ENCODE measurements at regions not wholly inside any gene's neighbourhood (a gene's known extent, or its start where the extent isn't known, plus 50 kb on each side); places are given as distances from the start of the nearest gene placed in this dataset.
"Not testable (repeated sequence)": the region's sequence is repeated elsewhere in the genome, so short reads cannot be mapped to it uniquely, and the experiment has no call there.

DNA sequence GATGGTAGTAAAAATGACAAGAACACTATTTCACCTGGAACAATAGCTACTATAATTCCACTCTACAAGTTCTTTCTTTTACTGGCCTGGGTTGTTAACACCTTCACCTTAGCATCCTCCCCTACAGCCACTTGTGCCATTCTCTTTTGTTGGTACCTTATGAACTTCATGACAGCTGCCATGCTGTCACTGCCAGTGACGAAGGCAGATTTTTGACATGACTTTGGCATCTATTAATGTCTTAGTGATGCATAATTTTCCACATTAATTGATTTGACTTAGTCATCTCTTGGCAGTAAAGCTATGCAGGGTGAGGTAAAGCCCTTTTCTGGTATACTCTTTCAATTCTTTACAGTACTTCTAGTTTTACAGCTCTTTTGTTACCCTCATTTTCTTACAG lies 207.9 kb downstream of the TANC2 start:
- DNase-seq (ENCODE audit: low read depth in 2 of 2): no peak

DNA sequence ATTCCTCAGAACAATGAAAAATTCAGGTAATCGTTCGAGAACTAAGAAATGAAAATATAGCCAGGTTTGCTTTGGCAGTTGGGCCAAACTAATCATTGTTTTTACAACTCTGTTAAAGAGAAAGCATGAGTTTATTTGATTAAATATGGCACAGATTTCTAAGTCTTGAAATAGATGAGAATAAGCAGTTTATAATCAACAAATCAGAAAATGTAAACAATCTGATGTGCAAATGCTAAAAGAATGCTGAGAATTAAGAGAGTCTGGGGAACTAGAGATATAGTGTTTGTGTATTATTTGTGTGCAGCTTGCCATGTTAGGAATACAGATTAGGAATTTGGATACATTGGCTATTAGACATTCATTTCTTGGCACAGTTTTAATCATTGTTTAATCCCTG lies 212.5 kb downstream of the TANC2 start:
- DNase-seq (ENCODE audit: low read depth in 2 of 2): no peak

DNA sequence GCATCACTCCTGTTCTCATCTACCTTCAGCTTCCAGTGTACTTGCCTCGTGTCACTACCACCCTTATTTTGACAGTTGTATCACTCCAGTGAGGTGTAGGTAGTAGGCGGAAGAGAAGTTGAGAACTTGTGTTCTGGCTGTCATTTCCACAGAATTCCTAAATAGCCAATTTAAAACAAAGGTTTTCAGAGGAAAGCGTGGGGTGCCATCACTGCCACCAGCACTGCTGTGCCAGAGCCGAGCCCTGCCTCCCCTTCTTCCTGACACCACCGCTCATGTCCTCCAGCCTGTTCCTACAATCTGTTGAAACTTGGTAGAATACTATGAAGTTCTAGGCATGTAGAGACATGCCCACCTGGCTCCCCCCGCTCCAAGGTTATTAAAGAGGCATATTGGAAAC lies 215.8 kb downstream of the TANC2 start:
- no peak for DNase-seq (ENCODE audit: low read depth in 2 of 2)

DNA sequence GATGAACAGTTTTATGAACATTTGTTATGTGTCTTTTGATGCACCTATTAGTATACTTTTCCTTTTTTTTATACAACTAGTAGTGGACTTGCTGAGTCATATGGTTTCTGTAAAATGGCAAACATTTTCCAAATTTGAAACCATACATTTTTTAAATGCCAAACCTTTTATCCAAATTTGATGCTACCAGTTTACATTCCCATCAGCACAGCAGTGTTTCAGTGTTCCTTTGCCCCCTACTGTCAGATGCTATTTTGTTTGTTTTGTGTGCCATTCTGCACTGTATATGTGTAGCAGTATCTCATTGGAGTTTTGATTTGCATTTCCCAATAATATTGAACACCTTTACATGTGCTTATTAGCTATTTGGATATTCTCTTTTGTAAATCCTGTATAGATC lies 219.4 kb downstream of the TANC2 start:
- DNase-seq (ENCODE audit: low read depth in 2 of 2): no peak

DNA sequence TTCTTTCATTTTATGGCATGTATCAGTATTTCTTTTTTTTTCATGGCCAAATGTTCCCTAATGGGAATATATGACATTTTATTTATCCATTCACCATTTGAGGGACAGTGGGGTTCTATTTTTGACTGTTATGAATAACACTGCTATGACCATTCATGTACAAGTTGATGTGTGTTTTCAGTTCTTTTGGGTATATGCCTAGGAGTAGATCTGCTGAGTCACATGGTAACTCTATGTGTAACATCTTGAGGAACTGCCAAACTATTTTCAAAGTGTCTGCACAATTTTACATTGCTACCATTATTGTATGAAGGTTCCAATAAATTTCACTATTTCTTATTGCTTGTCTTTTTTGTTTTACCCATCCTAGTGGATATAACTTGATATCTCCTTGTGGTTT lies 223.0 kb downstream of the TANC2 start:
- DNase-seq (ENCODE audit: low read depth in 2 of 2): no peak

DNA sequence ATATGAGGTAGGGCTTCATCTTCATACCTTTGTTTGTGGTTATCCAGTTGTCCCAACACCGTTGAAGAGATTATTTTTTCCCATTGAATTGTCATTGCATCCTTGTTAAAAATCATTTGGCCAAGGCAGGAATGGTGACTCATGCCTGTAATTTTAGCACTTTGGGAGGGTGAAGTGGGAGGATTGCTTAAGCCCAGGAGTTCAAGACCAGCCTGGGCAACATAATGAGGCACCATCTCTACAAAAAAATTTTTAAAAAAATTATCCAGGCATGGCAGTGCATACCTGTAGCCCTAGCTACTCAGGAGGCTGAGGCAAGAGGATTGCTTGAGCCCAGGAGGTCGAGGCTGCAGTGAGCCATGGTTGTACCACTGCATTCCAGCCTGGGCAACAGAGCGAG lies 223.9 kb downstream of the TANC2 start:
- DNase-seq (ENCODE audit: low read depth in 2 of 2): no peak

DNA sequence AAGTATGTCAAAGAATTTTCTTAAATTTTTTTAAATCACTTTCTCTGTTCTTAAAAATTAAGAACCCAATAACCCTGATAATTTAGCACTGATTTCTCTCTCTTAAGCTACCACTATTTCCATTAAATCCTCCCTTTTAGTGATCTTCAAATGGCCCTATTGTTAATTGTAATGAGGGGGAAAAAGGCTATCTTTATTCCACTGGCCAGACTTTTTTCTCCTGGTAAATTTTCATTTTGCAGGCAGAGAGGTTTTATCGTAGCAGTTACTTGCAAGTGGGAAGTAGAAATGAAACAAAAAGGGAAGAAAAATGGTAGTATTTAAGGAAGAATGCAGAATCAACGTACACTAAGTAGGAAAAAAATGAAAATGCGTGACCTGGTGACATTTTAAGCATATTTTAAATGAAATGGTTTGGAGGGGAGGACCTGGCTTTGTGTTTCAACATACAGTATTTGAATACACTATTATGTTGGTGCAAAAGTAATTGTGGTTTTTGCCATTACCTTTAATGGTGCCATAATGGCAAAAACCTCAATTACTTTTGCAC lies 224.9 kb downstream of the TANC2 start:
- no peak for DNase-seq (ENCODE audit: low read depth in 2 of 2)

DNA sequence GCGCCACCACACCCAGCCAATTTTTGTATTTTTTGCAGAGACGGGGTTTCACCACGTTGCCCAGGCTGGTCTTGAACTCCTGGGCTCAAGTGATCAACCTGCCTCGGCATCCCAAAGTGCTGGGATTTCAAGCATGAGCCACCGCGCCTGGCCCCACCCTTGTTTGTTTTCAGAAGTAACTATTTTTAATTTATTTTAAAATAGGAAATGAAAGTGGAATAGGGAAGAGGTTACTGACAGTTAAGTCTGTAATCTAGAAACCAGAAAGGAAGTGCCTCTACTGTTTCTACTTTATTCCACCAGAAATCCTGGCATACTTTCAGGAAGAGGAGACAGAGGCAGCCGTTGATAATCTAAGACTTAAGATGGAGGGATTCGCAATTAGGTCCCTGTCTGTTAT lies 225.6 kb downstream of the TANC2 start:
- no peak for DNase-seq (ENCODE audit: low read depth in 2 of 2)

DNA sequence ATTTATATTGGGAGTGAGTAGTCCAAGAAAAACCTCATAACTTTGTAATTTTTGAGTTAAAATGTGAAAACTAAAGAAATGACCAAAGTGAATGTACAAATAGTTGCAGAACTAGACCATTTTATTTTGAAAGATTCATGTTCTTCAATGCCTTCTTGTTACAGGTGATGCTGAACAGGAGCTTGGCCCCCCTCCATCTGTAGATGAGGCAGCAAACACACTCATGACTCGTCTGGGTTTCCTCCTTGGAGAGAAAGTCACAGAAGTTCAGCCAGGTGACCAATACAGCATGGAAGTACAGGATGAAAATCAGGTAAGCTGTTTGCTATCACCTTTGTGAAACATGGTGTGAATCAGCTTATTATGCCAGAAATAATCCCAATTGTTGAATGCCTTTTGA lies 227.8 kb downstream of the TANC2 start:
- no peak for DNase-seq (ENCODE audit: low read depth in 2 of 2)

DNA sequence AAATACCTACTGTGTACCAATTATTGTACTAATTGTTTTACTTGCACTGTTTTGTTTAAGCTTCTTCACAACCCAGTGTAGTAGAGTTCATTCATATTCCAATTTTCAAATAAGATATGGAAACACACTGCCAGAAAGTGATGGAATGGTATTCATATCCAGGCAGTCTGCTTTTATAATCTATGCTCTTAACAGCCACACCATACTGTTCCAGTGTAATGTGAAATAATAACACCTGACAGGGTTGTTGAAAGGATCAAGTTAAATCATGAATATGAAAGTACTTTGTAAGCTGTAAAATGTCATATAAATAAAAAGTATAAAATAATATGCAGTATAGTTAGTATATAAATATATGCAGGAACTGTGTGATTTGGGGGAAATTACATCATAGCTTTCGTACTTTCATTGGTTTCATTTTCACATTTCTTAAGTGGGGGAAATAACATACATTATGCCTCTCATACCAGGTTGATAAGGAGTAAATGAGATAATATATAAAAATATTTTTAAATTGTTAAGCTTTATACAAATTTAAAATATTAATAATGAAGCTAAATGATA lies 230.8 kb downstream of the TANC2 start:
- DNase-seq (ENCODE audit: low read depth in 2 of 2): no peak

DNA sequence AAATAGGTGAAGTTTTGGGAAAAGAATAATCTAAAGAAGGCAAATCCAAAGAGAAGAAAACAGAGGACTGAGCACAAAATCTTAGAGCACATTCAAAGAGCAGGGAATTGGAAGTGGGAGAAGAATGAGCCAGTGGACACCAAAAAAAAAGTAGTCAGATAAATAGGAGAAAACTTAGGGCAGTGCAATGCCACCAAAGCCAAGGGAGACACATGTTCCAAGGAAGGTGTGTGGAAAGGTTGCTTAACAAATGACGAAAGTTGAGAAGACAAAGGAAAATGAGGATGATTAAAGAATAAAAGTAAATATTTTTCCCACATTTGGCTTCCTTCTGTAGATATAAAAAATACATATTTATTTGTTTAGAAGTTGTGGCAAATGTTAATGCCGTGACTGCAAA lies 237.6 kb downstream of the TANC2 start:
- DNase-seq (ENCODE audit: low read depth in 2 of 2): no peak

DNA sequence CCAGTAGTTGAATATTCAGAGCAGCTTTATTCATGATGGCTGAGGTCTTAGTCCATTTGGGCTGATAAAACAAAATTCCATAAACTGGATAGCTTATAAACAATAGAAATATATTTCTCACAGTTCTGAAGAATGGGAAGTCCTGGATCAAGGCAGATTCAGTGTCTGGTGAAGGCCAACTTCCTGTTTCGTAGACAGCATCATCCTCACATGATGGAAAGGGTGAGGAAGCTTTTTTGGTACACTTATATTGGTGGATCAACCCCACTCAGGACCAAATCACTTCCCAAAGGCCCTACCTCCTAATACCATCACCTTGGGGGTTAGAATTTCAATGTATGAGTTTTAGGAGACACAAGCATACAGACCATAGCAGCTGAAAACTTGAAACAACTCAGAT lies 224.2 kb downstream of the CYB561 start:
- no peak for DNase-seq (ENCODE audit: low read depth in 2 of 2)

DNA sequence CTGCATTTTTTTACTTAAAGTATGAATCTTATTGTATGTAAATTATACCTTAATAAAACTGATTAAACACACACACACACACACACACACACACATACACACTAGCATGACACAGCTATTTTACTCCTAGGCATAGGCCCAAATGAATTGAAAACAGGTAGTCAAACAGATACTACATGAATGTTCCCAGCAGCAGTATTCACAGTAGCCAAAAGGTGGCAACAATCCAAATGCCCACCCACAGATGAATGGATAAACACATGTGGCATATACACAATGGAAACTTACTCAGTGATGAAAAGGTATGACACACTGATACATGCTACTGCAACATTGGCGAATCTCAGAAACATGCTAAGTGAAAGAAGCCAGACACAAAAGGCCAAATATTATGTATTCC lies 223.5 kb downstream of the CYB561 start:
- peak in 1 of 2 donors; percentile 20 for DNase-seq (ENCODE audit: low read depth in 2 of 2)

DNA sequence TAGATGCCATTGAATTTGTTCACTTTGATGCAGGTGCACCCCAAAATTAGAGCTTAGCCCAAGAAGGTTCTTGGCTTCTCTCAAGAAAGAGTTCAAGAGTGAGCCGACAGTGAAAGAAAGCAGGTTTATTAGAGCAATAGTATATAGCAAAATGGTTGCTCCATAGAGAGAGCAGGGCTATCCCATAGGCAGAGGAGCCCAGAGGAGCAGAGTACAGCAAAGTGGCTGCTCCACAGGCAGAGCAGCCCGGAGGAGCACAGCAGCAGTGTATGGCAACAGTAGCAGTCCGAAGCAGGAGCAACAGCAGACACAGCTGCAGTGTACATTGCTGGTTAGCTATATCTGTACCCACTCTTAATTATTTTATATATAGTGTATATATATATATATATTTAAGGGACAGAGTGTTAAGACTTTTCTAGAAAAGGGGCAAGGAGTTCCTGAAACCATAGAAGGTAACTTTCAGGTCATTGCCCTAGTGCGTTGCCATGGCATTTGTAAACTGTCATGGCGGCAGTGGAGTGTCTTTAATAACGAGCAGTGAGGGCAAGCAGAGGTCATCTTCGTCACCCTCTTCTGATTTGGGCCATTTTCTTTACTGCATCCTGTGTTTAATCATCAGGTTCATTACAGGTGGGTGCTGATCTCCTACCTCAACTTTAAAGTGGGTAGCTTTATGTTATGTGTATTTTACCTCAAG lies 222.7 kb downstream of the CYB561 start:
- DNase-seq (ENCODE audit: low read depth in 2 of 2): no peak

DNA sequence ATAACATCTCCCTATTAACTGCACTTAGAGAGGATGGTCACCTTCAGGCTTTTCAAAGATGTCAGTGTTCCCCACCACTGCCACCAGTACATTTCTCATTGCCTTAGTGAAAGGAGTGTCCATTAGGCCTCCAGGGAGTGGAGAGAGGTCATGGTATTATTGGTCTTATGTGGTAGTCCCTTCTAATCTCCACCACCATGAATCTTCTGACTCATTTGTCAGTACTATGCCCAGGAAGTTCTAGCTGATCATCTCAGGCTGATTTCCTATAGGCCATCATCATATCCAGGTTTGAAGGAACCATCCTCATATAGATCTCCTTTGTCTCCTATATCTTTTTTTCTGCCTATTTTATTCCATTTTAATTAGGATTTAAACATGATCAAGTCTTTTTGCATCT lies 221.5 kb downstream of the CYB561 start:
- no peak for DNase-seq (ENCODE audit: low read depth in 2 of 2)

DNA sequence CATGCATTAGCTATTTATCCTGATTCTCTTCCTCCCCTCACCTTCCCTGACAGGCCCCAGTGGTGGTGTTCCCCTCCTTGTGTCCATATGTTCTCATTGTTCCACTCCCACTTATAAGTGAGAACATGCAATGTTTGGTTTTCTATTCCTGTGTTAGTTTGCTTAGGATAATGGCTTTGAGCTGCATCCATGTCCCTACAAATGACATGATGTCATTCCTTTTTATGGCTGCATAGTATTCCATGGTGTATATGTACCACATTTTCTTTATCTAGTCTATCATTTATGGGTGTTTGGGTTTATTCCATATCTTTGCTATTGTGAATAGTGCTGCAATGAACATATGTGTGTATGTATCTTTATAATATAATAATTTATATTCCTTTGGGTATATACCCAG lies 219.4 kb downstream of the CYB561 start:
- not testable (repeated sequence) for DNase-seq (ENCODE audit: low read depth in 2 of 2)

DNA sequence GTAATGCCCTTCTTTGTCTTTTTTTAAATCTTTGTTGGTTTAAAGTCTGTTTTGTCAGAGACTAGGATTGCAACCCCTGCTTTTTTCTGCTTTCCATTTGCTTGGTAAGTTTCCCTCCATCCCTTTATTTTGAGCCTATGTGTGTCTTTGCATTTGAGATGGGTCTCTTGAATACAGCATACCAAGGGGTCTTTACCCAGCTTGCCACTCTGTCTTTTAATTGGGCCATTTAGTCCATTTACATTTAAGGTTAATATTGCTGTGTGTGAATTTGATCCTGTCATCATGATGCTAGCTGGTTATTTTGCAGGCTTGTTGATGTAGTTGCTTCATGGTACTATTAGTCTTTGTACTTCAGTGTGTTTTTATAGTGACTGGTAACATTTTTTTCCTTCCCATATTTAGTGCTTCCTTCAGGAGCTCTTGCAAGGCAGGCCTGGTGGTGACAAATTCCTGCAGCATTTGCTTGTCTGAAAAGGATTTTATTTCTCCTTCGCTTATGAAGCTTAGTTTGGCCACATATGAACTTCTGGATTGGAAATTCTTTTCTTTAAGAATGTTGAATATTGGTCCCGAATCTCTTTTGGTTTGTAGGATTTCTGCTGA lies 215.0 kb downstream of the CYB561 start:
- DNase-seq (ENCODE audit: low read depth in 2 of 2): not testable (repeated sequence)

DNA sequence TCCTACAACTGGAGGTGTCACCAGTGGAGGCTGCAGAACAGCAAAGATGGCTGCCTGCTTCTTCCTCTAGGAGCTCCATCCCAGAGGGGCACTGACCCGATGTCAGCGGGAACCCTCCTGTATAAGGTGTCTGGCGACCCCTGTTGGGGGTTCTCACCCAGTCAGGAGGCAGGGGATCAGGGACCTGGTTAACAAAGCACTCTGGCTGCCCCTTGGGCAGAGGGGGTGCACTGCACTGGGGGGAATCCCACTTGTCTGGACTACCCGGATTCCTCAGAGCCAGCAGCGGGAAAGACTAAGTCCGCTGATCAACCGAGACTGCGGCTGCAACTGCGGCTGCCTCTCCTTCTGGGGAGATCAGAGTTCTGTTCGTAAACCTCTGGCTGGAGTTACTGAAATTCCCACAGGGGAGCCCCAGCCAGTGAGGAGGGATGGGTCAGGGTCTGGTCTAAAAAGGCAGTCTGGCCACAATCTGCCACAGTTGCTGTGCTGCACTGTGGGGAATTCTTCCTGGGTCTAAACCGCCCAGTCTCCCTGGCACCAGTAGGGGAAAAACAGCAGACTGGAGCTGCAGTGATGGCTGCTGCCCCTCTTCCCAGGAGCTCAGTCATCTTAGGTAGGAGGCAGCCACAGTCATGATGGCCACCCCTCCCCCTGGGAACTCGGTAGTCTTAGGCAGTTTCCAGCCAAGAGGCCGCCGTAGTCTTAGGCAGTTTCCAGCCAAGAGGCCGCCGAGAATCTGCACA lies 213.4 kb downstream of the CYB561 start:
- DNase-seq (ENCODE audit: low read depth in 2 of 2): no peak

DNA sequence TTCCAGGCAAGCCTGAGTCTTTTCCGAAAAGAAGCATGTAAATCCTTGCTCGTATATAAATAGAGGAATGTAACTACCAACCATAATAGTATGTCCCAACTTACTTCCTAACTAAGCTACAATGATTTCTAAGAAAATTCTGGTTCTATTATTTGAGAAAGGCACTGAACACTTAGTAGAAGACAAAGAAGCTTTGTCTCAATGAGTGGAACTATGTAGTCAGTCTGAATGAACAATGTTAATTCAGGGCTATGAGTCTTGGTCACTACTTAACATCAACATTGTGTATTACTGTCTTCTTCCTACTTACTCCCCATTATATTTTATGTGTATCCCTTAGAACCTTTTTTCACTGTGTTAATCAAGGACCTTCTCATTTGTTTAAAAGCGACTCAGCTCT lies 206.0 kb downstream of the CYB561 start:
- no peak for DNase-seq (ENCODE audit: low read depth in 2 of 2)

DNA sequence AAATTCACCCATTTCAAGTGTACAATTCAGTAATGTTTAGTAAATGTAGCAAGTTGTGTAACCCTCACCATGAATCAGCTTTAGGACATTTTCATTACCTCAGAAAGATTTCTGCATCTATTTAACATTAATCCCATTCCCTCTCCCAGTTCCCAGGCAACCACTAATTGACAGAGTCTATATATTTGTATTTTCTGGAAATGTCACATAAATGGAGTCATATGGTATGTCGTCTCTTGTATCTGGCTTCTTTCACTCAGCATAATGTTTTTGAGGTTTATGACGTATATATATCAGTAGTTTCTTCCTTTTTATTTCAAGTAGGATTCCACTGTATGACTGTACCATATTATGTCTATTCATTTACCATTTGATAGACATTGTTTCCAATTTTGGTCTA lies 199.8 kb downstream of the CYB561 start:
- no peak for DNase-seq (ENCODE audit: low read depth in 2 of 2)

DNA sequence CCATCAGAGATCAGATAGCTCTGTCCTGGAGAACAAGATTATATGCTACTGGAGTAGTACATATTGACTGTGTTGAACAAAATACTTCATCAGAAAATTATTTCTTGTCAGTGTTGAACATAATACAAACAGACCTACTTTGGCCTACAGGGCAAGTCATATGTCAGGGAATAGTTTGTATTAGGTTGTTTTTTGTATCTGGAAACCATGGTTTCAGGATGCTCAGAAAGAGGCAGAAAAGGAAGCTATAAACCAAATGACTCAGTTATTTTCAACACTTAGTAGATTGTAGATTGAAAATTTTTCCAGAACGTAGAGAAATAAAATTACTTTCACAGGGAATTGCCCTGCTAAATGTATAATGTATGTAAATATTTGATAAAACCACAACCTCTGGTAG lies 198.4 kb downstream of the CYB561 start:
- DNase-seq (ENCODE audit: low read depth in 2 of 2): no peak

DNA sequence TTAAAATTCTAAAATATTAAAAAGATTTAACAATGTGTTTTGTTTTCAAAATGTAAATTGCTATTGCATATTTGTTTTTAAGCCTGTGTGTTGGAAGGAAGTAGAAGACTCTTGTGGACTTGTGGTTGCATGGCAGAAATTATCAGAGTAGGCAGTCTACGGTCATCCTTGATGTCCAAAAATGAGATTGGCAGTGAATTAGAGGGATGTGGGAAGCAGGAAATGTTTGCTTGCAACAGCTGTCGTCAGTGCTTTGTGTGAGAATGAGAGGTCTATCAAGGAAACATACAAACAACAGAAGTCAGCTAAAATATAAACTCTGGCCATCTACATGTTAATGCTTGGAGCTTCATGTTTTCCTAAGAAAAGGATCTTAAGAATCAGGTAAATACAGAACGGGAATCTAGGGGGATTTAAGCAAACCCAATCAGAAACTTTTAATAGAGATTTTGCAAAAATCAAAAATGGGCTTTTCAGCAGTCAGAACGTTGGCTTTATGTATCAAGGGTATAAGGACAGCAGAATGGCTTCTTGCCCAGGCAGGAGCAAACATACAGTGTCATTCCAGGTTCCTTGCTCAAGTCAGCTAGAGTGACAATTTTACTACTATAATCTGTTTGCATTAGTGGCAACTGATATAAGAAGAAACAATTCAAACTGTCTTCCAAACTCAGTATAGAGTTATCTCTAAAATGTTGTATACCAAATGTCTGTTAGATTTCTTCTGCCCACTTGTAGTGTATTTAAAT lies 196.7 kb downstream of the CYB561 start:
- no peak for DNase-seq (ENCODE audit: low read depth in 2 of 2)

All from stimulated activated CD4-positive, alpha-beta T cell treated with anti-CD3 and anti-CD28 coated beads, Interleukin-15, amount 100 ng/mL, for 48 hours (primary cell).